ENCODE measurements at regions not wholly inside any gene's neighbourhood (a gene's known extent, or its start where the extent isn't known, plus 50 kb on each side); places are given as distances from the start of the nearest gene placed in this dataset.
"Not testable (repeated sequence)": the region's sequence is repeated elsewhere in the genome, so short reads cannot be mapped to it uniquely, and the experiment has no call there.

DNA sequence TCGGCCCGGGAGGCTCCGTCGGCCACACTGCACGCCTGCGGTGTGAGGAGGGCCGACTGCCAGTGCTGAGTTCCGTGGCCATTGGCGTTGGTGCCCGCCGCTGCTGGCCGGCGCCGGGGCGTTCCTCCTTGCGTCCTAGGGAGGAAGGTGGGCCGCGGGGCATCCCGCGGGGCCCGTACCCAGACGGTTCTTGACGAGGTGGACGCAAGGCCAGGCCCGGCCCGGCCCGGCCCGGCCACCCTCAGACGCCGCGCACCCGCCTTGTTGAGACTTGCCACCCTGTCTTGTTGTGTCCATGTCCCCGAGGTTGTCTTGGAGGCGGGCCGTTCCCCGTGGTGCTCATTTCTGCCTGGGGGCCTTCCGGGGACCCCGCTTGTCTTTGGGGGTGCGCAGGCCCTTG, 282.0 kb upstream of the AGTR2 start:
- H3K27ac ChIP-seq (ENCODE audit: low read depth, low read length); H3K36me3 Mint-ChIP-seq (ENCODE audit: low read depth, unreplicated experiment); H2AFZ ChIP-seq (ENCODE audit: low read depth, low read length); H3K36me3 ChIP-seq (ENCODE audit: insufficient read depth, low read length); H3K9me3 ChIP-seq (ENCODE audit: insufficient read depth, low read depth, low read length); H3K27ac Mint-ChIP-seq (ENCODE audit: unreplicated experiment); H4K20me1 ChIP-seq (ENCODE audit: insufficient read depth, low read length); H3K4me1 ChIP-seq (ENCODE audit: insufficient read depth, low read length); FAIRE-seq; H3K79me2 ChIP-seq (ENCODE audit: insufficient read depth, low read length); H3K27me3 ChIP-seq (ENCODE audit: insufficient read depth, low read length); H3K4me2 ChIP-seq (ENCODE audit: low read length); H3K27me3 Mint-ChIP-seq (ENCODE audit: low read depth, unreplicated experiment); DNase-seq (ENCODE audit: low read depth); H3K4me3 Mint-ChIP-seq (ENCODE audit: unreplicated experiment); H3K9me3 Mint-ChIP-seq (ENCODE audit: unreplicated experiment); H3K4me3 ChIP-seq (ENCODE audit: insufficient read depth, low read depth, low read length); H3K9ac ChIP-seq (ENCODE audit: low read length): not testable (repeated sequence)
- peaks cover 12% of the 10 kb centered on the region for H3K4me1 Mint-ChIP-seq (ENCODE audit: low read depth, unreplicated experiment)

DNA sequence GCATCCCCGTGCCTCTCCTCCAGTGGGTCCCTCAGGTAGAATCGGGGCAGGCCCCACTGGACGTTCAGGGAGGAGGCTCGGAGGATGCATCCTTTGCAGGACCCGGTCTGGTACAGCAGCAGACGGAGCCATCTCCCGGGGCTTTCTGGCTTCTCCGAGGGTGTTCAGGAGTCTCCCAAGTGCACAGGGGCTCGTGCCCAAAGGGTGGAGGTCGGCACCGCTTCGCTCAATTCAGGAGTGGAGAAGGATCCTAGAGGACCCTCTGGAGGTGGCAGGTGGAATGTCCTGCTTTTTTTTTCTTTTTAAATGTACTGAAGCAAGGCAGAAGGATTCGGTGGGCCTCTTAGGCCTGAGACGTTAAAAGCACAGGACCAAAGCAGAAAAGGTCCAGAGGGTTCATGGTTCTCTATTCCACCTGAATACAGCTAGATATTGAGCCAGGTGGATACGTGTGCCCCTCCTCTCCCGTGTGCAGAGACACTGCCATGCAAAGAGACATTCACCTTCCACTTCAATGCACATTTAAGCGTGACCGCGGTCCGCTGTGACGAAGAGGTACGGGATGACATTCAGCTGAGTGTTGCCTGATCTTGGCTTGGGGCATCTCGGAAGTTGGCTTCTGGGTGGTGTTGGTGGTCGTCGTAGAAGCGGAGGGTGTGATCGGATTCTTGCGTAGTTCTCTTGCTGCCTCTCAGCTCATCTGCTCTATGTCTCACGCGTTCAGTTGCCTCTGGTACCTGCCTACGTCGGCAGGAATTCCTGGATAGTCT, 281.2 kb upstream of the AGTR2 start:
- Histone ChIP-seq H3K79me2 (ENCODE audit: insufficient read depth, low read length) (no peaks in the 10 kb centered on the region), H3K27me3 (ENCODE audit: insufficient read depth, low read length) (no peaks in the 10 kb centered on the region), H3K4me2 (ENCODE audit: low read length) (no peak overlapping the region), H2AFZ (ENCODE audit: low read depth, low read length) (no peak overlapping the region), H3K36me3 (ENCODE audit: insufficient read depth, low read length) (no peaks in the 10 kb centered on the region), H3K4me3 (ENCODE audit: insufficient read depth, low read depth, low read length) (no peak overlapping the region), H3K9ac (ENCODE audit: low read length) (no peak overlapping the region), H3K9me3 (ENCODE audit: insufficient read depth, low read depth, low read length) (no peaks in the 10 kb centered on the region), H4K20me1 (ENCODE audit: insufficient read depth, low read length) (no peaks in the 10 kb centered on the region), H3K4me1 (ENCODE audit: insufficient read depth, low read length) (no peaks in the 10 kb centered on the region), H3K27ac (ENCODE audit: low read depth, low read length) (no peak overlapping the region)
- H3K4me1 Mint-ChIP-seq (ENCODE audit: low read depth, unreplicated experiment), result peaks cover 16% of the 10 kb centered on the region
- TF ChIP-seq, protein P1, sequence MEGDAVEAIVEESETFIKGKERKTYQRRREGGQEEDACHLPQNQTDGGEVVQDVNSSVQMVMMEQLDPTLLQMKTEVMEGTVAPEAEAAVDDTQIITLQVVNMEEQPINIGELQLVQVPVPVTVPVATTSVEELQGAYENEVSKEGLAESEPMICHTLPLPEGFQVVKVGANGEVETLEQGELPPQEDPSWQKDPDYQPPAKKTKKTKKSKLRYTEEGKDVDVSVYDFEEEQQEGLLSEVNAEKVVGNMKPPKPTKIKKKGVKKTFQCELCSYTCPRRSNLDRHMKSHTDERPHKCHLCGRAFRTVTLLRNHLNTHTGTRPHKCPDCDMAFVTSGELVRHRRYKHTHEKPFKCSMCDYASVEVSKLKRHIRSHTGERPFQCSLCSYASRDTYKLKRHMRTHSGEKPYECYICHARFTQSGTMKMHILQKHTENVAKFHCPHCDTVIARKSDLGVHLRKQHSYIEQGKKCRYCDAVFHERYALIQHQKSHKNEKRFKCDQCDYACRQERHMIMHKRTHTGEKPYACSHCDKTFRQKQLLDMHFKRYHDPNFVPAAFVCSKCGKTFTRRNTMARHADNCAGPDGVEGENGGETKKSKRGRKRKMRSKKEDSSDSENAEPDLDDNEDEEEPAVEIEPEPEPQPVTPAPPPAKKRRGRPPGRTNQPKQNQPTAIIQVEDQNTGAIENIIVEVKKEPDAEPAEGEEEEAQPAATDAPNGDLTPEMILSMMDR (IDR thresholded peaks at IDR 0.05; ENCODE audit: insufficient read depth, low read depth, low read length), result no peak
- no peak for TF ChIP-seq EZH2 (IDR thresholded peaks at IDR 0.05; ENCODE audit: insufficient read depth, low read length)
- no peaks in the 10 kb centered on the region for H3K36me3 Mint-ChIP-seq (ENCODE audit: low read depth, unreplicated experiment)
- no peak for FAIRE-seq
- DNase-seq (ENCODE audit: low read depth), result no peak
- H3K27me3 Mint-ChIP-seq (ENCODE audit: low read depth, unreplicated experiment), result no peaks in the 10 kb centered on the region
- peaks cover 4% of the 10 kb centered on the region for H3K9me3 Mint-ChIP-seq (ENCODE audit: unreplicated experiment)
- no peak overlapping the region for H3K4me3 Mint-ChIP-seq (ENCODE audit: unreplicated experiment)
- no peak overlapping the region for H3K27ac Mint-ChIP-seq (ENCODE audit: unreplicated experiment)

DNA sequence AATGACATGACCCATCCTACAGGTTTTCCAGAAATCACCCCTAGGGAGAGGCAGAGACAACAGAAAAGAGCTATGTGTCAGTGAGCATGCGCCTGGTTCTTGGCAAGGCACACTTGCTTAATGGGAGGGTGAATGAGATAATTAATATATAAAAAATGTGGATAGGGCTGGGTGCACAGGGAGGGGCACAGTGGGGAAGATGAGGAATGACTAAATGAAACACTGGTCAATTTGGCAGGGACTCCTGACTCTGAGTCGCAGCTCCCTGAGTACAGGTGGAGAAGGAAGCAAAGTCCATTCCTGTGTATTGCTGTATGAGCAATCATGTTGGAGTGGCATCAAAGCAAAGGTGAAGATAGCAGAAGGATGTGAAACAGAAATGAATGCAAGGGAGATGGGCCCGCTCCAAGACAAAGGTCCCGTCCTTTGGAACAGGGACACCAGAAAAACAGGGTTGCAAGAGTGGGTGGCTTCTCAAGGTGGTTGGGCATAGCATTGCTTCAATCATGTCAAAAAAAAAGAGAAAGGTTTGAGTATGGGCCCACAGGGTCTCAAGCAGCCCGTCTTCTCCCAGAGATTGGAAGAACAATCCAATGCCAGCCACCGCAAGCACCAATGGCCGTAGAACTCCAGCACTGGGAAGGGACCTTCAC, 278.4 kb upstream of the AGTR2 start:
- Mint-ChIP-seq H3K4me1 (ENCODE audit: low read depth, unreplicated experiment) (peaks cover 16% of the 10 kb centered on the region), H3K4me3 (ENCODE audit: unreplicated experiment) (no peak overlapping the region), H3K27ac (ENCODE audit: unreplicated experiment) (no peak overlapping the region), H3K36me3 (ENCODE audit: low read depth, unreplicated experiment) (no peaks in the 10 kb centered on the region), H3K9me3 (ENCODE audit: unreplicated experiment) (peaks cover 4% of the 10 kb centered on the region), H3K27me3 (ENCODE audit: low read depth, unreplicated experiment) (no peaks in the 10 kb centered on the region)
- Histone ChIP-seq H3K36me3 (ENCODE audit: insufficient read depth, low read length) (no peaks in the 10 kb centered on the region), H3K27ac (ENCODE audit: low read depth, low read length) (no peak overlapping the region), H3K4me2 (ENCODE audit: low read length) (no peak overlapping the region), H3K9me3 (ENCODE audit: insufficient read depth, low read depth, low read length) (no peaks in the 10 kb centered on the region), H3K27me3 (ENCODE audit: insufficient read depth, low read length) (no peaks in the 10 kb centered on the region), H3K79me2 (ENCODE audit: insufficient read depth, low read length) (no peaks in the 10 kb centered on the region), H2AFZ (ENCODE audit: low read depth, low read length) (no peak overlapping the region), H3K9ac (ENCODE audit: low read length) (no peak overlapping the region), H4K20me1 (ENCODE audit: insufficient read depth, low read length) (no peaks in the 10 kb centered on the region), H3K4me3 (ENCODE audit: insufficient read depth, low read depth, low read length) (no peak overlapping the region), H3K4me1 (ENCODE audit: insufficient read depth, low read length) (no peaks in the 10 kb centered on the region)
- TF ChIP-seq, protein P1 (IDR thresholded peaks at IDR 0.05; ENCODE audit: insufficient read depth, low read depth, low read length), result no peak
- no peak for TF ChIP-seq EZH2 (IDR thresholded peaks at IDR 0.05; ENCODE audit: insufficient read depth, low read length)
- no peak for FAIRE-seq
- DNase-seq (ENCODE audit: low read depth), result no peak

Data from astrocyte (in vitro differentiated cells and primary cell).